ENCODE measurements at regions not wholly inside any gene's neighbourhood (a gene's known extent, or its start where the extent isn't known, plus 50 kb on each side); places are given as distances from the start of the nearest gene placed in this dataset.
A peak's percentile ranks its signal among the peaks of the same experiment; 100 is the strongest.

- DNase-seq (ENCODE audit: low read depth): no peak
These were observed 195.8 kb upstream of the NEBL start for GRCh38 chr10:21092683-21093524.

GRCh38 chr10:21090609-21091082 lies 193.5 kb upstream of the NEBL start:
- DNase-seq (ENCODE audit: low read depth): no peak

GRCh38 chr10:21087476-21087875 lies 190.4 kb upstream of the NEBL start:
- no peak for DNase-seq (ENCODE audit: low read depth)

- no peak for DNase-seq (ENCODE audit: low read depth)
These were observed 187.6 kb upstream of the NEBL start for GRCh38 chr10:21084700-21085099.

- no peak for DNase-seq (ENCODE audit: low read depth)
These were observed 186.8 kb upstream of the NEBL start for GRCh38 chr10:21083861-21084260.

GRCh38 chr10:21082206-21082605 lies 185.1 kb upstream of the NEBL start:
- DNase-seq (ENCODE audit: low read depth): no peak

GRCh38 chr10:21080261-21080660 lies 183.2 kb upstream of the NEBL start:
- DNase-seq (ENCODE audit: low read depth): no peak

- no peak for DNase-seq (ENCODE audit: low read depth)
These were observed 182.2 kb upstream of the NEBL start for GRCh38 chr10:21079330-21079658.

- DNase-seq (ENCODE audit: low read depth): peak; percentile 64
These were observed 181.6 kb upstream of the NEBL start for GRCh38 chr10:21078410-21079329.

GRCh38 chr10:21077681-21078080 lies 180.6 kb upstream of the NEBL start:
- no peak for DNase-seq (ENCODE audit: low read depth)

GRCh38 chr10:21076381-21076780 lies 179.3 kb upstream of the NEBL start:
- DNase-seq (ENCODE audit: low read depth): no peak

- no peak for DNase-seq (ENCODE audit: low read depth)
These were observed 178.8 kb upstream of the NEBL start for GRCh38 chr10:21075880-21076279.

GRCh38 chr10:21071001-21071673 lies 174.0 kb upstream of the NEBL start:
- no peak for DNase-seq (ENCODE audit: low read depth)

- DNase-seq (ENCODE audit: low read depth): no peak
These were observed 173.0 kb upstream of the NEBL start for GRCh38 chr10:21069929-21070700.

- DNase-seq (ENCODE audit: low read depth): no peak
These were observed 172.2 kb upstream of the NEBL start for GRCh38 chr10:21069278-21069677.

GRCh38 chr10:21068026-21068656 lies 171.0 kb upstream of the NEBL start:
- no peak for DNase-seq (ENCODE audit: low read depth)

GRCh38 chr10:21065621-21066248 lies 168.6 kb upstream of the NEBL start:
- no peak for DNase-seq (ENCODE audit: low read depth)

- DNase-seq (ENCODE audit: low read depth): no peak
These were observed 164.9 kb upstream of the NEBL start for GRCh38 chr10:21061982-21062381.

- DNase-seq (ENCODE audit: low read depth): no peak
These were observed 164.1 kb upstream of the NEBL start for GRCh38 chr10:21061184-21061583.

GRCh38 chr10:21060626-21061025 lies 163.5 kb upstream of the NEBL start:
- no peak for DNase-seq (ENCODE audit: low read depth)

GRCh38 chr10:21057989-21058388 lies 160.9 kb upstream of the NEBL start:
- no peak for DNase-seq (ENCODE audit: low read depth)
